Esophagus squamous epithelium (tissue), 5 donors: ENCODE measurements at regions not wholly inside any gene's neighbourhood (a gene's known extent, or its start where the extent isn't known, plus 50 kb on each side); places are given as distances from the start of the nearest gene placed in this dataset.

Source experiments
- DNase-seq: peaks from one replicate; lab custom pipeline; 2025; lab: John Stamatoyannopoulos, UW
- H3K27ac ChIP-seq, 4 donors: fragments of 200-600 bp; sonication (generic); one replicate each; pipeline ENCODE4 v1.5.1; 2016 to 2019; ENCODE audit warnings: mild to moderate bottlenecking in 1 of 4
- H3K27me3 ChIP-seq, 4 donors: fragments of 200-600 bp; sonication (generic); 1 replicate in 3 of 4; 2 replicates in 1 of 4; pipeline versions ENCODE4 v1.5.1 to v1.6.0; 2017 to 2021; ENCODE audit warnings: antibody characterized with exemption in 1 of 4
- H3K36me3 ChIP-seq, 3 donors: fragments of 200-600 bp; sonication (generic); one replicate each; pipeline ENCODE4 v1.5.1; 2016 to 2019
- H3K4me1 ChIP-seq, 3 donors: fragments of 200-600 bp; sonication (generic); one replicate each; pipeline ENCODE4 v1.5.1; 2017 to 2019
- H3K4me3 ChIP-seq, 4 donors: fragments of 200-600 bp; sonication (generic); 1 replicate in 3 of 4; 2 replicates in 1 of 4; pipeline ENCODE4 v1.5.1; 2016 to 2019; ENCODE audit warnings: mild to moderate bottlenecking in 2 of 4, moderate library complexity in 1 of 4
- H3K9me3 ChIP-seq, 3 donors: fragments of 200-600 bp; sonication (generic); one replicate each; pipeline ENCODE4 v1.5.1; 2016 to 2019
- POLR2A ChIP-seq, 4 donors: fragments of 450-650 bp; IDR thresholded peaks; one replicate each; pipeline ENCODE4 v1.6.1; 2017; ENCODE audit warnings: antibody characterized with exemption in 4 of 4, mild to moderate bottlenecking in 4 of 4, moderate library complexity in 3 of 4
- WGBS, 2 donors: methylation state at CpG; one replicate each; pipeline ENCODE4 v1.1.5; 2018; 5-methylcytosine and 5-hydroxymethylcytosine counted together
- intact Hi-C: fragments of 100-400 bp; cut with DNase I; formaldehyde crosslinking; loops from one replicate; pipeline ENCODE4 v1.15.0; 2022
- TF ChIP-seq, protein P1 (sequence below), 6 experiments: fragments of 450-650 bp in 4 of 6; fragments of 200-600 bp in 2 of 6; sonication (generic) in 2 of 6; IDR thresholded peaks; one replicate each; pipeline ENCODE4 v1.5.1; 2016 to 2019; ENCODE audit warnings: antibody characterized with exemption in 6 of 6, mild to moderate bottlenecking in 4 of 6, moderate library complexity in 4 of 6
- donor health status: DM: yes; HTN: yes; CAD: no.

DNA sequence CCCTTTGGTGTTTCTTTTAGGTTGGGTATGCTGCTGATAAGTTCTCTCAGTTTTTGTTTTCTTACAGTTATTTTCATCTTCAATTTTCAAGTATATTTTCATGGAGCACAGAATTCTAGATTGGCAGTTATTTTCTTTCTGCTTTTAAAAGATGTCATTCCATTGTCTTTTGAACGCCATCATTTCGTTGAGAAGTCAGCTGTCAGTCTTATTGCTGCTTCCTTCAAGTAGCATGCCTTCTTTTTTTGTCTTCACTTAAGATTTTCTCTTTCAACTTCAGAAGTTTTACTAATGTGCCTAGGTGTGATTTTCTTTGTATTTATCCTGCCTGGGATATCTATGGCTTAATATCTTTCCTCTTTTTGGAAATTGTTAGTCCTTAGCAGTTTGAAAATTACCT lies 262.2 kb upstream of the PMFBP1 start:
- intact Hi-C loops: no loop called here
- Histone ChIP-seq H3K9me3 (peaks cover 0 to 20% (median 6%) of the 10 kb centered on the region in 3 donors), H3K27me3 (no peaks in the 10 kb centered on the region), H3K4me1 (no peaks in the 10 kb centered on the region), H3K4me3 (no peak overlapping the region), H3K36me3 (no peaks in the 10 kb centered on the region), H3K27ac (no peak overlapping the region)
- WGBS, 2 donors: 87 to 92% methylated on average over 2 of the region's 2 CpGs
- no peak for TF ChIP-seq POLR2A (IDR thresholded peaks at IDR 0.05)
- TF ChIP-seq, protein P1, sequence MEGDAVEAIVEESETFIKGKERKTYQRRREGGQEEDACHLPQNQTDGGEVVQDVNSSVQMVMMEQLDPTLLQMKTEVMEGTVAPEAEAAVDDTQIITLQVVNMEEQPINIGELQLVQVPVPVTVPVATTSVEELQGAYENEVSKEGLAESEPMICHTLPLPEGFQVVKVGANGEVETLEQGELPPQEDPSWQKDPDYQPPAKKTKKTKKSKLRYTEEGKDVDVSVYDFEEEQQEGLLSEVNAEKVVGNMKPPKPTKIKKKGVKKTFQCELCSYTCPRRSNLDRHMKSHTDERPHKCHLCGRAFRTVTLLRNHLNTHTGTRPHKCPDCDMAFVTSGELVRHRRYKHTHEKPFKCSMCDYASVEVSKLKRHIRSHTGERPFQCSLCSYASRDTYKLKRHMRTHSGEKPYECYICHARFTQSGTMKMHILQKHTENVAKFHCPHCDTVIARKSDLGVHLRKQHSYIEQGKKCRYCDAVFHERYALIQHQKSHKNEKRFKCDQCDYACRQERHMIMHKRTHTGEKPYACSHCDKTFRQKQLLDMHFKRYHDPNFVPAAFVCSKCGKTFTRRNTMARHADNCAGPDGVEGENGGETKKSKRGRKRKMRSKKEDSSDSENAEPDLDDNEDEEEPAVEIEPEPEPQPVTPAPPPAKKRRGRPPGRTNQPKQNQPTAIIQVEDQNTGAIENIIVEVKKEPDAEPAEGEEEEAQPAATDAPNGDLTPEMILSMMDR (IDR thresholded peaks at IDR 0.05): no peak
- no peak for DNase-seq

DNA sequence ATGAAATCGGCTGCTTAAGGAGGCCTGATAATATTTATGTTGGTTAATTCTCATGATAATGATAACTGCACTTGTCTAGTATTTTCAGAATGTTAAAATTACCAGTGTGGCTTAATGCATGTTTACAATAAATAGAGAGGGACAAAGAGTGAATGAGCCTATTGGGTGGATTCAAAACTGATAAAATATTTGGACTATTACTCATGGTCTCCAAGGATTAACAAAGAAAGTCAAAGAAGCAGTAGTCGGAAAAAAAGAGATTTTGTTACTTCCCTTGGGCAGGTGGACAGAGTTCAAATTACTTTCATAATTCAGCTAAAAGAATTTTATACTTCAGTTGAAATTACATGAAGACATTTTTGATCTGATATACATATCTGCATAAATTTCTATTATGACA lies 258.2 kb upstream of the PMFBP1 start:
- no peak overlapping the region for H3K27ac ChIP-seq

DNA sequence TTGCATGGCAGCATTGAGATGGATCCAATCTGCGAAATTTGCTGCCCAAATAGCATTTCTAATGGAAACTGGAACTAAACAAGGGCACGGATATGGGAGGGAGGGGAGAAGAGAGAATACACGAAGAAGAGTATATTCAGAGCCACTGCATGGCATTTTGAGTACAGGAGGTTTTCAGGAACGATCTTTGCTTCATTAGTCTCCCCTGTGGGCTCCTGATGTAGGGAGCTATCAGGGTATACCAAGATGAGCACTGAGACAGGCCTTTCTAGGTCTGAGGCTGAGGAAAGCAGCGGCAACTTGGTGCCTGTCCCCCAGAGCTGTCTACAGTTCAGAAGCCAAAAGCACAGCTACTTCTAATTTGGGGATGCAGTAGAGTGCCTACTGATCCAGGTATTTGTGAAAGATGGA lies 257.7 kb upstream of the PMFBP1 start:
- 83 to 87% methylated on average over 5 of the region's 5 CpGs for WGBS, 2 donors
- no peaks in the 10 kb centered on the region for H3K4me1 ChIP-seq
- DNase-seq: no peak
- peaks cover 0 to 22% (median under 1%) of the 10 kb centered on the region in 3 donors for H3K9me3 ChIP-seq
- H3K4me3 ChIP-seq: no peak overlapping the region
- H3K27me3 ChIP-seq: no peaks in the 10 kb centered on the region
- H3K27ac ChIP-seq: no peak overlapping the region
- TF ChIP-seq POLR2A (IDR thresholded peaks at IDR 0.05): no peak
- TF ChIP-seq, protein P1 (IDR thresholded peaks at IDR 0.05): no peak
- peaks cover 0 to 6% (median 0%) of the 10 kb centered on the region in 3 donors for H3K36me3 ChIP-seq
- intact Hi-C loops: no loop called here

More for the DNA sequence above, 258.2 kb upstream of the PMFBP1 start:
- Histone ChIP-seq H3K9me3 (peaks cover 0 to 26% (median 4%) of the 10 kb centered on the region in 3 donors), H3K4me3 (no peak overlapping the region), H3K36me3 (peaks cover 0 to 6% (median 0%) of the 10 kb centered on the region in 3 donors), H3K4me1 (no peaks in the 10 kb centered on the region), H3K27me3 (no peaks in the 10 kb centered on the region)
- intact Hi-C loops: no loop called here
- no peak for DNase-seq
- TF ChIP-seq POLR2A (IDR thresholded peaks at IDR 0.05): no peak
- TF ChIP-seq, protein P1 (IDR thresholded peaks at IDR 0.05): no peak
- 62 to 67% methylated on average over 2 of the region's 2 CpGs for WGBS, 2 donors

DNA sequence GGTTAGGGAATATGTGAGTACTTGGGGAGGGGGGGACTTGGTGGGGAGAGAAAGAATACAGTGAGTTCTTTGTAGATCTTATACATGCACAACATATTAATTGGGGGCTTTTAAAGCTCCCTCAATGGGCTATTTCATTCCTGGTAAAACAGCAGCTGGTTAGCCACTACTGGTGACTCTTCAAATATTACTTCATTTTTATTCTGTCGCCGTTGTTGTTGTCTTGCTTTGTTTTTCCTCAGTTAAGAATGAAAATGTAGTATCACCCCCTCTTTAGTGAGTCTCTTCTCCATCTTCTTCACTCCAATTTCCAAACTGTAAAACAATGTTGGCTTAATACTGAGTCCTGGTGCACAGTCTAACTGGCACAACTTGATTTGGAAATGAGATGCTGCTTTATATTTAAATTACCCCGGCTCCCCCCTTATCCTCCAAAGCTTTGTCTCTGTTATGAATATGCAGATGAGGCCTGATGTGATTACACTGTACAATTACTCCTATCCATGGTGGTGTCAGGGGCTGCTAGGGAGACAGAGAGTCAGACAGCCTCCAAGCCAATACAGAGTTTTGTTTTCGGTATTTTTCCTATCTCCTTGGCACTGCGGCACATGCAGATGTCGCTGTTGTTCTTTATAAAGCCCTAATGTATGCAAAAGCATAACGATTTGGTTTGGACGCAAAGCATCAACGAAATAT lies 256.9 kb upstream of the PMFBP1 start:
- Histone ChIP-seq H3K36me3 (peaks cover 0 to 6% (median 0%) of the 10 kb centered on the region in 3 donors), H3K4me3 (no peak overlapping the region), H3K27me3 (no peaks in the 10 kb centered on the region), H3K9me3 (peaks cover 0 to 13% (median 0%) of the 10 kb centered on the region in 3 donors), H3K27ac (no peak overlapping the region), H3K4me1 (no peaks in the 10 kb centered on the region)
- no peak for DNase-seq
- intact Hi-C loops: no loop called here
- TF ChIP-seq, protein P1 (IDR thresholded peaks at IDR 0.05): no peak
- no peak for TF ChIP-seq POLR2A (IDR thresholded peaks at IDR 0.05)
- 76 to 89% methylated on average over 9 of the region's 9 CpGs for WGBS, 2 donors

DNA sequence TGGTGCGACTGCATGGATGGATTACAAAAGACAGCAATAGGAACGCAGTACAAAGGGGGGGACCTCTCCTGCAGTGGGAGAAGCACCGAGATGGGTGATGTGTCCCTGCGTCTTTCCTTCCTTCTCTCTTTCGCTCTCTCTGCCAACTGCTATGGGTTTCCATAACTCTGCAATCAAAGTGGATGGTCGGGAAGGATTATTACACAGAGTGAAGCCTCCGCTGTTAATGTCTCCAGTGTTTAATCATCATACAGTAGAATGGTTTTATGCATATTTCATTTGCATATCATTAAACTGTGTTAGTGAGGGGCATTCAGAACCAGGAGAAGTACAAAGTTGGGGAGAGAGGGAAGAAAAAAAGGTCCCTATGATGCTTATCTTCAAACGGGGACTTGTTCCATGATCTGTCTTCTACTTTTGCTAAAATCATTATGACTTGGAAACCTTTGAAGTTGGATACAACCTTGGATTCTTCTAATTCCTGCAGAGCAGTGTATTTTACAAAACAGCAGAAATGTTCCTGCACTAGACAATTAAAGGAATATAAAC lies 255.9 kb upstream of the PMFBP1 start:
- Histone ChIP-seq H3K4me3 (no peak overlapping the region), H3K27ac (no peak overlapping the region), H3K27me3 (no peaks in the 10 kb centered on the region), H3K36me3 (peaks cover 0 to 6% (median 0%) of the 10 kb centered on the region in 3 donors), H3K9me3 (peaks cover 0 to 10% (median 0%) of the 10 kb centered on the region in 3 donors), H3K4me1 (no peaks in the 10 kb centered on the region)
- WGBS, 2 donors: 86% methylated on average over 8 of the region's 8 CpGs
- intact Hi-C loops: no loop called here
- no peak for DNase-seq
- TF ChIP-seq, protein P1 (IDR thresholded peaks at IDR 0.05): no peak
- no peak for TF ChIP-seq POLR2A (IDR thresholded peaks at IDR 0.05)
